Ovary (tissue), 7 donors: ENCODE measurements at regions not wholly inside any gene's neighbourhood (a gene's known extent, or its start where the extent isn't known, plus 50 kb on each side); places are given as distances from the start of the nearest gene placed in this dataset.

Source experiments
- DNase-seq, 5 donors: peaks; one replicate each; pipeline ENCODE4 v3.0.0-alpha.2; 2019 to 2020
- H3K27ac ChIP-seq, 2 donors: fragments of 200-600 bp; one replicate each; pipeline versions ENCODE4 v1.5.1 to v1.8.0; 2019 to 2022
- H3K27me3 ChIP-seq: fragments of 200-600 bp; one replicate; pipeline ENCODE4 v1.8.0; 2022
- H3K36me3 ChIP-seq: fragments of 200-600 bp; sonication (generic); one replicate; pipeline ENCODE4 v1.5.1; 2019
- H3K4me1 ChIP-seq: one replicate; pipeline ENCODE4 v1.8.1; 2013; ENCODE audit warnings: mild to moderate bottlenecking, moderate library complexity; ENCODE audit not compliant: insufficient read depth
- H3K4me3 ChIP-seq: fragments of 200-600 bp; sonication (generic); one replicate; pipeline ENCODE4 v1.5.1; 2017
- H3K9me3 ChIP-seq, 2 donors: fragments of 200-600 bp in 1 of 2; sonication (generic) in 1 of 2; one replicate each; pipeline versions ENCODE4 v1.5.1 to v1.8.1; 2013 to 2019; ENCODE audit warnings: mild to moderate bottlenecking in 1 of 2, moderate library complexity in 1 of 2
- CTCF ChIP-seq, 3 donors: fragments of 450-650 bp in 2 of 3; fragments of 200-600 bp in 1 of 3; IDR thresholded peaks; one replicate each; pipeline versions ENCODE4 v1.5.1 to v1.8.0; 2016 to 2022; ENCODE audit warnings: antibody characterized with exemption in 3 of 3, mild to moderate bottlenecking in 1 of 3
- EP300 ChIP-seq: sonication (generic); formaldehyde crosslinking; IDR thresholded peaks from one replicate; pipeline ENCODE4 v1.6.1; 2017; ENCODE audit warnings: antibody characterized with exemption
- POLR2A ChIP-seq: fragments of 450-650 bp; IDR thresholded peaks from one replicate; pipeline ENCODE4 v1.6.1; 2017; ENCODE audit warnings: antibody characterized with exemption, mild to moderate bottlenecking, moderate library complexity
- WGBS, 3 donors: extraction: QIAGEN DNeasy Blood & Tissue Kit in 1 of 3; methylation state at CpG; one replicate each; pipeline versions ENCODE4 v1.1.5 to v1.1.7; 2013 to 2017; 5-methylcytosine and 5-hydroxymethylcytosine counted together
- intact Hi-C, 4 donors: fragments of 100-400 bp; cut with DNase I; formaldehyde crosslinking; loops; one replicate each; pipeline versions ENCODE4 v1.11.0 to v1.15.1; 2022 to 2023
- donor health status: DM: no; HTN: no; CAD: no; lungs with moderate emphysema.
- donor health status: DM: no; HTN: no; CAD: no.
- donor health status: Bipolar disorder and iron deficiency.
- donor health status: DM: no; HTN: no; CAD: no.
- donor health status: DM: yes; HTN: yes; CAD: no.

GRCh38 chr4:106476741-106477140, 108.2 kb upstream of the GIMD1 start:
- TF ChIP-seq POLR2A (no peak), CTCF (IDR thresholded peaks at IDR 0.05) (no peak), EP300 (no peak)
- Histone ChIP-seq H3K9me3 (no peaks in the 10 kb centered on the region), H3K4me3 (no peak overlapping the region), H3K36me3 (no peaks in the 10 kb centered on the region), H3K27ac (no peak overlapping the region), H3K4me1 (no peaks in the 10 kb centered on the region), H3K27me3 (no peaks in the 10 kb centered on the region)
- DNase-seq: no peak
- 19 to 28% (median 27%) methylated on average over 1 of the region's 1 CpG for WGBS, 3 donors
- intact Hi-C loops: no loop called here

- intact Hi-C loops: no loop called here
- Histone ChIP-seq H3K27me3 (no peaks in the 10 kb centered on the region), H3K4me1 (no peaks in the 10 kb centered on the region), H3K36me3 (no peaks in the 10 kb centered on the region), H3K4me3 (no peak overlapping the region), H3K27ac (no peak overlapping the region), H3K9me3 (no peaks in the 10 kb centered on the region)
- no peak for TF ChIP-seq POLR2A
- DNase-seq: no peak
- WGBS, 3 donors: 93 to 99% (median 98%) methylated on average over 1 of the region's 1 CpG
These were observed 104.9 kb upstream of the GIMD1 start for GRCh38 chr4:106473515-106473914.

- Histone ChIP-seq H3K27me3 (no peaks in the 10 kb centered on the region), H3K9me3 (no peaks in the 10 kb centered on the region), H3K36me3 (no peaks in the 10 kb centered on the region), H3K27ac (no peak overlapping the region), H3K4me1 (no peaks in the 10 kb centered on the region), H3K4me3 (no peak overlapping the region)
- DNase-seq: no peak
- 84 to 94% (median 87%) methylated on average over 7 of the region's 7 CpGs for WGBS, 3 donors
- intact Hi-C loops: no loop called here
- no peak for TF ChIP-seq EP300
- no peak for TF ChIP-seq POLR2A
These were observed 102.6 kb upstream of the GIMD1 start for GRCh38 chr4:106471151-106471550.

- no peak for DNase-seq
- Histone ChIP-seq H3K27me3 (no peaks in the 10 kb centered on the region), H3K9me3 (no peaks in the 10 kb centered on the region), H3K4me3 (no peak overlapping the region), H3K36me3 (no peaks in the 10 kb centered on the region), H3K27ac (no peak overlapping the region), H3K4me1 (no peaks in the 10 kb centered on the region)
- 70 to 83% (median 76%) methylated on average over 2 of the region's 2 CpGs for WGBS, 3 donors
- TF ChIP-seq CTCF (IDR thresholded peaks at IDR 0.05) (no peak), EP300 (no peak), POLR2A (no peak)
- intact Hi-C loops: loop anchor here in 1 of 4 donors (5.0 kb wide), 1 partner anchor 1926 kb away; no protein-coding TSS in a partner anchor
These were observed 95.0 kb upstream of the GIMD1 start for GRCh38 chr4:106463622-106464021.

GRCh38 chr4:106454581-106454980, 86.0 kb upstream of the GIMD1 start:
- Histone ChIP-seq H3K27me3 (no peaks in the 10 kb centered on the region), H3K36me3 (no peaks in the 10 kb centered on the region), H3K4me3 (no peak overlapping the region), H3K4me1 (no peaks in the 10 kb centered on the region), H3K9me3 (no peaks in the 10 kb centered on the region), H3K27ac (no peak overlapping the region)
- 83 to 92% (median 87%) methylated on average over 2 of the region's 2 CpGs for WGBS, 3 donors
- TF ChIP-seq POLR2A (no peak), CTCF (IDR thresholded peaks at IDR 0.05) (no peak), EP300 (no peak)
- DNase-seq: no peak
- intact Hi-C loops: no loop called here

- Histone ChIP-seq H3K36me3 (no peaks in the 10 kb centered on the region), H3K27ac (no peak overlapping the region), H3K4me3 (no peak overlapping the region), H3K27me3 (no peaks in the 10 kb centered on the region), H3K4me1 (no peaks in the 10 kb centered on the region), H3K9me3 (no peaks in the 10 kb centered on the region)
- WGBS, 3 donors: 54 to 71% (median 64%) methylated on average over 2 of the region's 2 CpGs
- DNase-seq: no peak
- intact Hi-C loops: no loop called here
- TF ChIP-seq EP300: no peak
- no peak for TF ChIP-seq CTCF (IDR thresholded peaks at IDR 0.05)
- TF ChIP-seq POLR2A: no peak
These were observed 85.4 kb upstream of the GIMD1 start for GRCh38 chr4:106454021-106454420.
